ENCODE measurements at regions not wholly inside any gene's neighbourhood (a gene's known extent, or its start where the extent isn't known, plus 50 kb on each side); places are given as distances from the start of the nearest gene placed in this dataset.

- Histone ChIP-seq H3K36me3 (ENCODE audit: control insufficient read depth, low read depth, low read length) (no peaks in the 10 kb centered on the region), H3K4me1 (ENCODE audit: control insufficient read depth, low read depth, low read length) (no peaks in the 10 kb centered on the region), H3K27me3 (ENCODE audit: control insufficient read depth, insufficient read depth, low read length) (no peaks in the 10 kb centered on the region), H3K4me3 (ENCODE audit: low read length) (no peak overlapping the region), H3K27ac (ENCODE audit: low read length) (no peak overlapping the region), H3K9me3 (ENCODE audit: control insufficient read depth, low read depth, low read length) (no peaks in the 10 kb centered on the region), H3K9ac (ENCODE audit: low read length) (no peak overlapping the region)
Observed at GRCh38 chr5:167614294-167615021, 677.0 kb upstream of the WWC1 start.

DNA sequence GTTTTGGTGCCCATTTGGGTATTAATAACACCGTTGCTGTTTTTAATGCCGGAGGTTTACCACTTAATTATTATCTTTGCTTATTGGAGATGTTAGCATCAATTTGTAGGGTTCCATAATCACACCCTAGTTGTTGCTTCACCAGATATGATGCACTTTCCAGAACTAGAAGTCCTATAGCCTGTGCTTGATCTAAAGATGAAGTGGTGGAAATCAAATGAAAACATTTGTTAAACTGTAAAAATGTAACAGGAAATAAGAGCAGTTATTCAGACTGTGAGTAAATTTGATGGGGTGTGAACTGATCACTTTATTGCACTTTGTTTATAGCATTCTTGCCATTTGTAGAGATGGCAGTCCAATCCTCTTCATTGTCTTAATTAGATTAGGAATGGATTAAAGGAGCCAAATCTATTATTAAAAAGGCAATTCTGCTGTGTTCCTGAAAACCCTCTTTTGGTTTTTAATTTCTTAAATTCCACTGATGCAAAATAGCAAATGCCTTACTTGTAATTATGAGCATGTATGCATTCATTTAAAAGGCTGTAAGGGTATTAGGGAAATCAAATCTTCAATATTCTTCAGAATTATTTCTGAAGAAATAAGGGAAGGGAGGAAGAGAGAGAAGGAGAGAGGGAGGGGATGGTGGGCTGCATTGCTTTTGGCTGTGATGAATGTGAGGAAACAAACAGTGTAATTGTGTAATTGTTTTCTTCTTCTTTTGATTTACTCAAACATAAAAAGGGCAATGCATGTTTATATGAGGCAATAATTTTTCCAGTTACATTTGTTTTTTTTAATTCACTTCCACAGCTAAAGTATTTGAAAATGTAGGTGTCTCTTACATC lies 675.2 kb upstream of the WWC1 start:
- no peaks in the 10 kb centered on the region for H3K9me3 ChIP-seq (ENCODE audit: control insufficient read depth, low read depth, low read length)
- no peak overlapping the region for H3K27ac ChIP-seq (ENCODE audit: low read length)
- no peaks in the 10 kb centered on the region for H3K4me1 ChIP-seq (ENCODE audit: control insufficient read depth, low read depth, low read length)
- H3K27me3 ChIP-seq (ENCODE audit: control insufficient read depth, insufficient read depth, low read length) = no peaks in the 10 kb centered on the region
- no peak overlapping the region for H3K4me3 ChIP-seq (ENCODE audit: low read length)
- H3K36me3 ChIP-seq (ENCODE audit: control insufficient read depth, low read depth, low read length) = no peaks in the 10 kb centered on the region
- H3K9ac ChIP-seq (ENCODE audit: low read length) = no peak overlapping the region

GRCh38 chr5:167623354-167623753 lies 668.1 kb upstream of the WWC1 start:
- H3K27ac ChIP-seq (ENCODE audit: low read length) = no peak overlapping the region
- no peaks in the 10 kb centered on the region for H3K36me3 ChIP-seq (ENCODE audit: control insufficient read depth, low read depth, low read length)
- H3K4me3 ChIP-seq (ENCODE audit: low read length) = no peak overlapping the region
- H3K27me3 ChIP-seq (ENCODE audit: control insufficient read depth, insufficient read depth, low read length) = no peaks in the 10 kb centered on the region
- no peak overlapping the region for H3K9ac ChIP-seq (ENCODE audit: low read length)
- H3K9me3 ChIP-seq (ENCODE audit: control insufficient read depth, low read depth, low read length) = no peaks in the 10 kb centered on the region
- no peaks in the 10 kb centered on the region for H3K4me1 ChIP-seq (ENCODE audit: control insufficient read depth, low read depth, low read length)

GRCh38 chr5:167624053-167624452 lies 667.4 kb upstream of the WWC1 start:
- no peak overlapping the region for H3K4me3 ChIP-seq (ENCODE audit: low read length)
- no peaks in the 10 kb centered on the region for H3K36me3 ChIP-seq (ENCODE audit: control insufficient read depth, low read depth, low read length)
- H3K9ac ChIP-seq (ENCODE audit: low read length) = no peak overlapping the region

GRCh38 chr5:167626341-167627123 lies 664.9 kb upstream of the WWC1 start:
- H3K4me1 ChIP-seq (ENCODE audit: control insufficient read depth, low read depth, low read length) = no peaks in the 10 kb centered on the region
- H3K9me3 ChIP-seq (ENCODE audit: control insufficient read depth, low read depth, low read length) = no peaks in the 10 kb centered on the region
- no peak overlapping the region for H3K4me3 ChIP-seq (ENCODE audit: low read length)
- no peak overlapping the region for H3K9ac ChIP-seq (ENCODE audit: low read length)
- no peaks in the 10 kb centered on the region for H3K36me3 ChIP-seq (ENCODE audit: control insufficient read depth, low read depth, low read length)
- H3K27me3 ChIP-seq (ENCODE audit: control insufficient read depth, insufficient read depth, low read length) = no peaks in the 10 kb centered on the region
- no peak overlapping the region for H3K27ac ChIP-seq (ENCODE audit: low read length)

More at GRCh38 chr5:167624053-167624452, 667.4 kb upstream of the WWC1 start:
- Histone ChIP-seq H3K4me1 (ENCODE audit: control insufficient read depth, low read depth, low read length) (no peaks in the 10 kb centered on the region), H3K27me3 (ENCODE audit: control insufficient read depth, insufficient read depth, low read length) (no peaks in the 10 kb centered on the region), H3K9me3 (ENCODE audit: control insufficient read depth, low read depth, low read length) (no peaks in the 10 kb centered on the region), H3K27ac (ENCODE audit: low read length) (no peak overlapping the region)

GRCh38 chr5:167629634-167630033 lies 661.8 kb upstream of the WWC1 start:
- no peaks in the 10 kb centered on the region for H3K36me3 ChIP-seq (ENCODE audit: control insufficient read depth, low read depth, low read length)
- H3K9ac ChIP-seq (ENCODE audit: low read length) = no peak overlapping the region
- H3K27me3 ChIP-seq (ENCODE audit: control insufficient read depth, insufficient read depth, low read length) = no peaks in the 10 kb centered on the region
- H3K4me3 ChIP-seq (ENCODE audit: low read length) = no peak overlapping the region
- no peaks in the 10 kb centered on the region for H3K4me1 ChIP-seq (ENCODE audit: control insufficient read depth, low read depth, low read length)
- H3K27ac ChIP-seq (ENCODE audit: low read length) = no peak overlapping the region
- H3K9me3 ChIP-seq (ENCODE audit: control insufficient read depth, low read depth, low read length) = no peaks in the 10 kb centered on the region

DNA sequence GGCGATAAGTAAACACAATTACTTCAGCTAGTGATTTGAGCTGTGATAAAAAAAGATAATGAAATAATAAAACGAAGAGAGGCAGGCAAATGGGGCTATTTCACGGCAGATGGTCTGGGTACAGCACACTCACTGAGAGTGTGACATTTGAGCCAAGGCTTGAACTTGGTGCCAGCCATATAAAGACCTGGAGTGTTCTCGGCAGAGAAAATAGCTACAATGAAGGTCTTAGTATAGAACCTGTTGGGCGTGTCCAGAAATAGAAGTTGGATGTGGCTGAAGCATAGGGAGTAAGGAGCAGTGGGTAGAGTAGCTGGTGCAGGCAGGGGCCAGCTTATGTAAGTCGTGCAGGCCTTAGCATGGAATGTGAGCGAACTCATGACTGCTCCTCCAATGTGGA lies 660.3 kb upstream of the WWC1 start:
- Histone ChIP-seq H3K4me1 (ENCODE audit: control insufficient read depth, low read depth, low read length) (no peaks in the 10 kb centered on the region), H3K27me3 (ENCODE audit: control insufficient read depth, insufficient read depth, low read length) (no peaks in the 10 kb centered on the region), H3K4me3 (ENCODE audit: low read length) (no peak overlapping the region), H3K9ac (ENCODE audit: low read length) (no peak overlapping the region), H3K9me3 (ENCODE audit: control insufficient read depth, low read depth, low read length) (no peaks in the 10 kb centered on the region), H3K27ac (ENCODE audit: low read length) (no peak overlapping the region), H3K36me3 (ENCODE audit: control insufficient read depth, low read depth, low read length) (no peaks in the 10 kb centered on the region)

GRCh38 chr5:167633114-167633513 lies 658.3 kb upstream of the WWC1 start:
- Histone ChIP-seq H3K36me3 (ENCODE audit: control insufficient read depth, low read depth, low read length) (no peaks in the 10 kb centered on the region), H3K4me1 (ENCODE audit: control insufficient read depth, low read depth, low read length) (no peaks in the 10 kb centered on the region), H3K9me3 (ENCODE audit: control insufficient read depth, low read depth, low read length) (no peaks in the 10 kb centered on the region), H3K9ac (ENCODE audit: low read length) (no peak overlapping the region), H3K4me3 (ENCODE audit: low read length) (no peak overlapping the region), H3K27ac (ENCODE audit: low read length) (no peak overlapping the region), H3K27me3 (ENCODE audit: control insufficient read depth, insufficient read depth, low read length) (no peaks in the 10 kb centered on the region)

DNA sequence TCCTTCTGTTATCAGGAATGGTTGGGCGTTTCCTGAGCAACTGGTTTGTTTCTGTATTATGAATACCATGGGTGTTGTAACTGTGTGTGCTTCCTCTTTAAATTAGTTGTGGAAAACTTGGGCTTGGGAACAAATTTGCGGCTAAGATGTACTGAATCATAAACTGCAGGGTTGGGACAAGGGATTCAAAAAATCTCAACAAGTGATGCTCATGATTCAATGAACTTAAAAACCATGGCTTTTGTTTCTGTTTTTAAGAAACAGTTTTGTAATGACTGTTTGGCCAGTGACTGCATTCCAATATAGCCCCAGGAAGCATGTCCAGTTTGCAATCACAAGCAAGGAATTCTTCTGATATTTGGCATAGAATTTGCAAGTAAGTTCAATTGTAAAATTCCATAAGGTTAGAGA lies 657.5 kb upstream of the WWC1 start:
- no peaks in the 10 kb centered on the region for H3K9me3 ChIP-seq (ENCODE audit: control insufficient read depth, low read depth, low read length)
- no peaks in the 10 kb centered on the region for H3K36me3 ChIP-seq (ENCODE audit: control insufficient read depth, low read depth, low read length)
- H3K9ac ChIP-seq (ENCODE audit: low read length) = no peak overlapping the region
- H3K27ac ChIP-seq (ENCODE audit: low read length) = no peak overlapping the region
- H3K4me1 ChIP-seq (ENCODE audit: control insufficient read depth, low read depth, low read length) = no peaks in the 10 kb centered on the region
- no peaks in the 10 kb centered on the region for H3K27me3 ChIP-seq (ENCODE audit: control insufficient read depth, insufficient read depth, low read length)
- no peak overlapping the region for H3K4me3 ChIP-seq (ENCODE audit: low read length)

GRCh38 chr5:167634432-167634831 lies 657.0 kb upstream of the WWC1 start:
- no peak overlapping the region for H3K27ac ChIP-seq (ENCODE audit: low read length)
- no peaks in the 10 kb centered on the region for H3K9me3 ChIP-seq (ENCODE audit: control insufficient read depth, low read depth, low read length)
- H3K36me3 ChIP-seq (ENCODE audit: control insufficient read depth, low read depth, low read length) = no peaks in the 10 kb centered on the region
- H3K27me3 ChIP-seq (ENCODE audit: control insufficient read depth, insufficient read depth, low read length) = no peaks in the 10 kb centered on the region
- no peaks in the 10 kb centered on the region for H3K4me1 ChIP-seq (ENCODE audit: control insufficient read depth, low read depth, low read length)
- no peak overlapping the region for H3K9ac ChIP-seq (ENCODE audit: low read length)
- H3K4me3 ChIP-seq (ENCODE audit: low read length) = no peak overlapping the region

- Histone ChIP-seq H3K9ac (ENCODE audit: low read length) (no peak overlapping the region), H3K4me3 (ENCODE audit: low read length) (no peak overlapping the region), H3K27ac (ENCODE audit: low read length) (no peak overlapping the region), H3K27me3 (ENCODE audit: control insufficient read depth, insufficient read depth, low read length) (no peaks in the 10 kb centered on the region), H3K4me1 (ENCODE audit: control insufficient read depth, low read depth, low read length) (no peaks in the 10 kb centered on the region), H3K9me3 (ENCODE audit: control insufficient read depth, low read depth, low read length) (no peaks in the 10 kb centered on the region), H3K36me3 (ENCODE audit: control insufficient read depth, low read depth, low read length) (no peaks in the 10 kb centered on the region)
Observed at GRCh38 chr5:167638816-167639215, 652.6 kb upstream of the WWC1 start.
